ENCODE measurements at regions not wholly inside any gene's neighbourhood (a gene's known extent, or its start where the extent isn't known, plus 50 kb on each side); places are given as distances from the start of the nearest gene placed in this dataset.

DNA sequence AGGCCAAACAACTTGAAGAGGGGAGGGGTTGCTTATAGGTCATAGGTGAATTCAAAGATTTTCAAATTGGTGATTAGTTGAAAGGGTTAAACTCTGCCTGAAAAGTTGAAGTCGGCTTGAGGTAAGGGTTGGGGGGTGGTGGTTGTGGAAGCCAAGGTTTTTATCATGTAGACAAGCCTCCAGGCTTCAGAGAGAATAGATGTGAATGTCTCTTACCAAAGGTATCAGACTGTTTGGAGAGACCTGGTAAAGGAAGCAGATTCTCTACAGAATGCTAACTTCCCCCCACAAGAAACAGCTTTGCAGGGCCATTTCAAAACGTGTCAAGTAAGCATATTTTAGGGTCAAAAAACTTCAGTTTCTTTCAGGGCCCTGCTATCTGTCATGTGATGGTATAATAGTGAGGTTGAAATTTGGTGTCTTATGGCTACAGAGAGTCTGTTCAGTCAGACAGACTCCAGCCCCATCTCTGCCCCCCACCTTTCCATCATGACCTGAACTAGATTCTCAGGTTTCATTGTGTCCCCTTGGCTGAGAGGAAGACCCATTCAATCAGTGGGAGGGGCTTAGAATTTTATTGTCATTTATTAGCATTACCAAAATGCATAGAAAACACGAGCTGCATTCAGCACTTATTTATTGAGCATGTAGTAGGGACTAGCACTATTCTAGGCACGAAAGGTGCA is 136.5 kb downstream of the MAP3K7 start:
- no peaks in the 10 kb centered on the region for H3K27me3 ChIP-seq
- no peak for TF ChIP-seq CTCF (IDR thresholded peaks at IDR 0.05)
- no peak overlapping the region for H3K27ac ChIP-seq
- DNase-seq (no peak), FAIRE-seq (no peak), ATAC-seq (no peak)
- H3K36me3 ChIP-seq = no peaks in the 10 kb centered on the region
- H3K9me3 ChIP-seq = no peaks in the 10 kb centered on the region
- 28 to 39% methylated on average over 4 of the region's 4 CpGs for WGBS, 2 donors
- no peaks in the 10 kb centered on the region for H3K4me1 ChIP-seq
- H3K4me3 ChIP-seq = no peak overlapping the region
- intact Hi-C loops (cut with DNase I) = no loop called here

DNA sequence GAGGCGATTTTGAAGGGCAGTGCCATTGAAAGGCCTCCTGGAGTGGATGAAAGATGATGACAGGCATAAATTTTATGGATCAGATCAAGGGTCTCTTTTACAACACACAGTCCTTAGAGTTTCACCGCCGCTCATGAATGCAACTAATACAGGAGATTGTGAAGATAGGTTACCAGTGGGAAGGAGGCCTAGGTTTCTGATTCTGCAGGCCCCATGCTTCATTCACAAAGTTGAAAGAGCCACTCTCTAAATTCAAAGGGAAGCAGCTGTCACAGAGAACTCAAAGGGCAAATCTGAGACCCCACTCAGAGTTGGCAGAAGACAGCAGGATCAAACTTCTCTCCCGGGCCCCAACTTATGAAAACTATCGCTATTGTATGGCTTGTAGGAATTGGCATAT is 137.6 kb downstream of the MAP3K7 start:
- no peak for ATAC-seq
- Histone ChIP-seq H3K4me1 (no peaks in the 10 kb centered on the region), H3K9me3 (no peaks in the 10 kb centered on the region), H3K36me3 (no peaks in the 10 kb centered on the region), H3K4me3 (no peak overlapping the region), H3K27me3 (no peaks in the 10 kb centered on the region), H3K27ac (no peak overlapping the region)
- TF ChIP-seq CTCF (IDR thresholded peaks at IDR 0.05) = no peak
- intact Hi-C loops (cut with DNase I) = no loop called here
- no peak for FAIRE-seq
- no peak for DNase-seq
- WGBS, 2 donors = 78 to 85% methylated on average over 5 of the region's 5 CpGs

DNA sequence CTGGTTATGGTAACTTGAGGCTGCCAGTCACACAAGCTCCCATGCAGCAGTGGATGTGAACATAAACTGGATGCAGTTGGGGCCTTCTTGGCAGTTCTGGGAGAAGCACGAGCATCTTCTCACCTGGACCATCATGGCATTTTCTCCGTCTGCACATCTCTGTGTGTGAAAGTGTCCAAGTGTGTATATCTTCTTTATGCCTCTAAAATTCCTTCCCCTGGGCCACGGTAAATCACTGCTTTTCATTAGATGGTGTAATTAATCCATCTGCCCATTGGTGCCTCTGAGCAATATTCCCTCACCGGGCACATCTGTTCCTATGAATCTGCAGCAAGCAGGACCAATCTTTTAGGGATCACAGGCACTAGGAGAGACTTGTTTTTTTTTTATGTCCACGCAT is 138.0 kb downstream of the MAP3K7 start:
- no peak for TF ChIP-seq CTCF (IDR thresholded peaks at IDR 0.05)
- intact Hi-C loops (cut with DNase I) = no loop called here
- H3K27ac ChIP-seq = no peak overlapping the region
- WGBS, 2 donors = 72 to 74% methylated on average over 5 of the region's 5 CpGs
- no peaks in the 10 kb centered on the region for H3K36me3 ChIP-seq
- H3K9me3 ChIP-seq = no peaks in the 10 kb centered on the region
- H3K4me1 ChIP-seq = no peaks in the 10 kb centered on the region
- DNase-seq (no peak), ATAC-seq (no peak), FAIRE-seq (no peak)
- H3K27me3 ChIP-seq = no peaks in the 10 kb centered on the region
- no peak overlapping the region for H3K4me3 ChIP-seq

DNA sequence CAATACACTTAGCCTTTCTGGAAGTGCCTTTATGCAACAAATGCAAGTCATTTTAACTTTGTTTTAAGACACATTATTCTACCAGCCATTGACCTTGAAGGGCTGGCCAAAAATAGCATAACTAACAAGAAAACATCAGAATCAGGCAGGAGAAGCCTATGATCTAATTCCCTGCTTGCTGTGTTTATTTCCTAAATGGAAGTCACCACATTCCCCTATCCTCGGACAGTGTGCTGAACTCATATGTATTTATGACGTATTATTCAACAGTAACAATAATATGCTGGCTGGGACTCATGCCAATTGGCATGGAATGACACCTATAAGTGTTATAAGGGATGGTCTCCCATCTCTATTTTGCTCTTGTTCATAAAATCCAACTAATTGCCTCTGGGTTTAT is 140.7 kb downstream of the MAP3K7 start:
- TF ChIP-seq CTCF (IDR thresholded peaks at IDR 0.05) = no peak
- Histone ChIP-seq H3K9me3 (no peaks in the 10 kb centered on the region), H3K36me3 (no peaks in the 10 kb centered on the region), H3K27me3 (no peaks in the 10 kb centered on the region), H3K27ac (no peak overlapping the region), H3K4me1 (no peaks in the 10 kb centered on the region), H3K4me3 (no peak overlapping the region)
- intact Hi-C loops (cut with DNase I) = no loop called here
- 65 to 82% methylated on average over 2 of the region's 2 CpGs for WGBS, 2 donors
- FAIRE-seq (no peak), DNase-seq (no peak), ATAC-seq (no peak)

- H3K27ac ChIP-seq = no peak overlapping the region
- no peaks in the 10 kb centered on the region for H3K36me3 ChIP-seq
- intact Hi-C loops (cut with DNase I) = no loop called here
- no peaks in the 10 kb centered on the region for H3K4me1 ChIP-seq
- 72 to 80% methylated on average over 2 of the region's 2 CpGs for WGBS, 2 donors
- DNase-seq = no peak
- no peaks in the 10 kb centered on the region for H3K9me3 ChIP-seq
- ATAC-seq = no peak
- TF ChIP-seq CTCF (IDR thresholded peaks at IDR 0.05) = no peak
- FAIRE-seq = no peak
- H3K4me3 ChIP-seq = no peak overlapping the region
- no peaks in the 10 kb centered on the region for H3K27me3 ChIP-seq
These were observed 141.3 kb downstream of the MAP3K7 start for GRCh38 chr6:90445533-90446108.

Data from pancreas (tissue), 10 donors.